ENCODE measurements at regions not wholly inside any gene's neighbourhood (a gene's known extent, or its start where the extent isn't known, plus 50 kb on each side); places are given as distances from the start of the nearest gene placed in this dataset.

DNA sequence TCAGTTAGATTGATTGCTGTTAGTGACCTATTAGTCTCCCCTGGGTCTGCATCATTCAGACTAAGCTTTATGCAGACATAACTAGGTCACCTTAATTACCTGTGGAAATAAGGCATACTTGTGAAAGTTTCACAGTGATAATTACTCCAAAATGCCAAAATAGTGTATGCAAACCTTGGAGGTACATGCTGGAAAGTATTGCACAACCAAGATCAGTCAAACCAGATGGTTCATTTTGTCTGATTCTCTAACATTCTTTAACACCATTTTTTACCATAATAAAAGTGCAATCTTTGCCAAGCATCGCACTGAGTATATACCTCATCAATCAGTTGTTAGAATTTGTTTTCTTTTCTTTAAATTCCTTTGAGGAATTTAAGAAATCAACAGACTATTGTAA lies 186.3 kb upstream of the TMEFF2 start:
- H3K27ac ChIP-seq (ENCODE audit: poor library complexity, severe bottlenecking): no peak overlapping the region

DNA sequence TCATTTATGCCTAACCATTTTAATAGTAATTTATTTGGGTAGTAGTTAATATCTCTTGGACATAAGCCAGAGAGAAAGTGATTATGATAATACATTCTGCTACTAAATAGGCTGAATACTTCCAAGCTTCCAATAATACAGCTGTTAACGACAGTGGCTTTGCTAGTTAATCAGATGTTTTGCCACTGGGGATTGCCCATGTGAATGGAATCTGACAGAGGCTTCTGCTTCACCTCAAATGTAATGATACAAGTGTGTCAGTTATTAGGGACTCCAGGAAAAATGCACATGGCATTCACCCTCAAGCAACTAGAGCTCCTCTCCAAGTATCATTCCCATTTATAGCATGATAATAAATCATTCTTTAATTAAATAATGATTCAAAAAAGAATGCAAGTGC lies 185.0 kb upstream of the TMEFF2 start:
- Histone ChIP-seq H3K27me3 (ENCODE audit: insufficient read depth, poor library complexity, severe bottlenecking) (no peaks in the 10 kb centered on the region), H3K36me3 (ENCODE audit: low read depth) (no peaks in the 10 kb centered on the region), H3K4me1 (ENCODE audit: insufficient read depth, poor library complexity, severe bottlenecking) (no peaks in the 10 kb centered on the region), H3K4me3 (ENCODE audit: severe bottlenecking) (no peak overlapping the region), H3K9me3 (ENCODE audit: severe bottlenecking) (no peaks in the 10 kb centered on the region), H3K27ac (ENCODE audit: poor library complexity, severe bottlenecking) (no peak overlapping the region)
- DNase-seq (ENCODE audit: low spot score) (no peak), ATAC-seq (ENCODE audit: low read depth) (no peak)
- TF ChIP-seq, protein P1, sequence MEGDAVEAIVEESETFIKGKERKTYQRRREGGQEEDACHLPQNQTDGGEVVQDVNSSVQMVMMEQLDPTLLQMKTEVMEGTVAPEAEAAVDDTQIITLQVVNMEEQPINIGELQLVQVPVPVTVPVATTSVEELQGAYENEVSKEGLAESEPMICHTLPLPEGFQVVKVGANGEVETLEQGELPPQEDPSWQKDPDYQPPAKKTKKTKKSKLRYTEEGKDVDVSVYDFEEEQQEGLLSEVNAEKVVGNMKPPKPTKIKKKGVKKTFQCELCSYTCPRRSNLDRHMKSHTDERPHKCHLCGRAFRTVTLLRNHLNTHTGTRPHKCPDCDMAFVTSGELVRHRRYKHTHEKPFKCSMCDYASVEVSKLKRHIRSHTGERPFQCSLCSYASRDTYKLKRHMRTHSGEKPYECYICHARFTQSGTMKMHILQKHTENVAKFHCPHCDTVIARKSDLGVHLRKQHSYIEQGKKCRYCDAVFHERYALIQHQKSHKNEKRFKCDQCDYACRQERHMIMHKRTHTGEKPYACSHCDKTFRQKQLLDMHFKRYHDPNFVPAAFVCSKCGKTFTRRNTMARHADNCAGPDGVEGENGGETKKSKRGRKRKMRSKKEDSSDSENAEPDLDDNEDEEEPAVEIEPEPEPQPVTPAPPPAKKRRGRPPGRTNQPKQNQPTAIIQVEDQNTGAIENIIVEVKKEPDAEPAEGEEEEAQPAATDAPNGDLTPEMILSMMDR (IDR thresholded peaks at IDR 0.05; ENCODE audit: poor library complexity, severe bottlenecking): no peak

More for the DNA sequence above, 186.3 kb upstream of the TMEFF2 start:
- TF ChIP-seq, protein P1 (IDR thresholded peaks at IDR 0.05; ENCODE audit: poor library complexity, severe bottlenecking): no peak
- Histone ChIP-seq H3K4me1 (ENCODE audit: insufficient read depth, poor library complexity, severe bottlenecking) (no peaks in the 10 kb centered on the region), H3K9me3 (ENCODE audit: severe bottlenecking) (no peaks in the 10 kb centered on the region), H3K36me3 (ENCODE audit: low read depth) (no peaks in the 10 kb centered on the region), H3K4me3 (ENCODE audit: severe bottlenecking) (no peak overlapping the region), H3K27me3 (ENCODE audit: insufficient read depth, poor library complexity, severe bottlenecking) (no peaks in the 10 kb centered on the region)
- no peak for ATAC-seq (ENCODE audit: low read depth)
- DNase-seq (ENCODE audit: low spot score): no peak

DNA sequence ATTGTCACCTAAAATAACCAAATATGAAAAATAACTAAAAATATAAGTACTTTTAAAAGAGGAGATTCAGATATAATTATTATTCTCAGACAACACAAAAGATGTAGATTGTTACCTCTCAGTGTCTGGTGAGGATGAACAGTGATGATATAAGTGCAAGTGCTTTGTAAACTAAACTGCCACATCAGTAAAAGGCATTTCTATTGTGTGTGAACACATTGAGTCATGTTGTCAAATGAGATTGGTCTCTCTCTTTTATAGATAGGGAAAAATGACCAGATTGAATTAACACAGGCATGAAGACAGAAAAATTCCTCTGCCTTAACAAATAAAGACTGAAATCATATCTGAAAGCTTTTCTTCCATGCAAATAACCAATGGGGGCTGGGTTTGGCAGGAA lies 182.4 kb upstream of the TMEFF2 start:
- H3K4me3 ChIP-seq (ENCODE audit: severe bottlenecking): no peak overlapping the region
- no peak for DNase-seq (ENCODE audit: low spot score)
- no peaks in the 10 kb centered on the region for H3K9me3 ChIP-seq (ENCODE audit: severe bottlenecking)
- no peak for ATAC-seq (ENCODE audit: low read depth)
- no peaks in the 10 kb centered on the region for H3K36me3 ChIP-seq (ENCODE audit: low read depth)
- no peak overlapping the region for H3K27ac ChIP-seq (ENCODE audit: poor library complexity, severe bottlenecking)
- no peaks in the 10 kb centered on the region for H3K27me3 ChIP-seq (ENCODE audit: insufficient read depth, poor library complexity, severe bottlenecking)
- H3K4me1 ChIP-seq (ENCODE audit: insufficient read depth, poor library complexity, severe bottlenecking): no peaks in the 10 kb centered on the region
- TF ChIP-seq, protein P1 (IDR thresholded peaks at IDR 0.05; ENCODE audit: poor library complexity, severe bottlenecking): no peak

DNA sequence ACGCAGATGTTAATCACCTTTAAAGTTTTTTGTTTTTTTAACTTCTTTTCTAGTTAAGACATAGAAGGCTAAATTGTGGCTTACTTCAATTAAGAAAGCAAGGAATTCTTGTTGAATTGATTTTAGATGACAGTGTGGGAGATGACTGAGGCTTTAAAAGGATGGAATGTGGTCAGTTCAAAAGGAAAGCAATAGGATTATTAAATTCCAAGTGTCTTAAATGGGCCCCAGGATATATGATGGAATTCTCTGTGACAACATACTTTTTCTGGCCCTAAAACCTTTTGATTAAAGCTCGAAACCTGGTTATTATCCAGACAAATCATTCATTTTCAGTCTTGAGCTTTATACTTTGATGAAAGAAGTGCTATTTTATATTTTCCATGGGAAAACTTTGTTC lies 179.0 kb upstream of the TMEFF2 start:
- H3K4me1 ChIP-seq (ENCODE audit: insufficient read depth, poor library complexity, severe bottlenecking): no peaks in the 10 kb centered on the region
- no peaks in the 10 kb centered on the region for H3K9me3 ChIP-seq (ENCODE audit: severe bottlenecking)
- TF ChIP-seq, protein P1 (IDR thresholded peaks at IDR 0.05; ENCODE audit: poor library complexity, severe bottlenecking): no peak

DNA sequence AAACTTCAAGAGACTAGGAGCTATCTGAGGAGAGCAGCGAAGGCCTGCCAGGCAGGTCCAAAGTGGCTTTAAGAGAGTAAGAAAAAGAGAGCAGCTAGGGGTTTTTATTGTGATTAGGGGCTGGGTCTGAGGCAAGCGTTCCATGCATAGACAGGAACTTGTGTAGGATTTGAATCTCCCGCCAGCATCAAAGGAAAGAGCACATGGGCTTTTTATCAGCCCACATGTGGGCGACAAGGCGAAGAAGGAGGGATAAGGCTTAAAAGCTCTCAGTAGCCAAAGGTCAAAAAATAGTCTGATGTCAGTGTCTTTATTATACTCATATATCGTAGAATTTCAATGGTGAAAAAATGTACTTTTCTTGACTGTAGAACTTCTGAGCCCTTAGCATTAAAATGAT lies 178.5 kb upstream of the TMEFF2 start:
- ATAC-seq (ENCODE audit: low read depth) (no peak), DNase-seq (ENCODE audit: low spot score) (no peak)
- TF ChIP-seq, protein P1 (IDR thresholded peaks at IDR 0.05; ENCODE audit: poor library complexity, severe bottlenecking): no peak
- no peaks in the 10 kb centered on the region for H3K27me3 ChIP-seq (ENCODE audit: insufficient read depth, poor library complexity, severe bottlenecking)
- H3K27ac ChIP-seq (ENCODE audit: poor library complexity, severe bottlenecking): no peak overlapping the region
- H3K9me3 ChIP-seq (ENCODE audit: severe bottlenecking): no peaks in the 10 kb centered on the region
- no peak overlapping the region for H3K4me3 ChIP-seq (ENCODE audit: severe bottlenecking)
- H3K36me3 ChIP-seq (ENCODE audit: low read depth): no peaks in the 10 kb centered on the region
- no peaks in the 10 kb centered on the region for H3K4me1 ChIP-seq (ENCODE audit: insufficient read depth, poor library complexity, severe bottlenecking)

More for the DNA sequence above, 179.0 kb upstream of the TMEFF2 start:
- ATAC-seq (ENCODE audit: low read depth) (no peak), DNase-seq (ENCODE audit: low spot score) (no peak)
- Histone ChIP-seq H3K27me3 (ENCODE audit: insufficient read depth, poor library complexity, severe bottlenecking) (no peaks in the 10 kb centered on the region), H3K4me3 (ENCODE audit: severe bottlenecking) (no peak overlapping the region), H3K27ac (ENCODE audit: poor library complexity, severe bottlenecking) (no peak overlapping the region), H3K36me3 (ENCODE audit: low read depth) (no peaks in the 10 kb centered on the region)
